ENCODE measurements at regions not wholly inside any gene's neighbourhood (a gene's known extent, or its start where the extent isn't known, plus 50 kb on each side); places are given as distances from the start of the nearest gene placed in this dataset.
A peak's percentile ranks its signal among the peaks of the same experiment; 100 is the strongest.

DNA sequence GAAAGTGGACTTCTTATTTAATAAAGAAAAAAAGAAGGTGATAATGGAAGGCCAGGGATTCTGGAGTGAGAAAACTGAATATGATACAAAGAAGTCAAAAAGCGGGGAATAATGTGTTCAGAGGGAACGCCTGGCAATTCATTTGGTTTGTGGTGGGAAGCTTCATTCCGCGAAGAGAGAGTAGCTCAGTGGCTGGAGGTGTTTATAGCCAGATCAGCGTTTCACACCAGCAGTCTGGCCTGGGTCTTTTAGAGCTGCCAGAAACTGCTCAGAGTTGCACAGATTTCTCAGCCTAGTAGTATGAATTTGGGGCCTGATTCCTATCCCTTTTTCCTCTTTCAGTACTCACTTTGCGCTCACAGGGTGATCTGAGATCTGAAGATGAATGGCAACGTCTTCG lies 67.8 kb upstream of the IPO9 start:
- TF ChIP-seq, protein P1, sequence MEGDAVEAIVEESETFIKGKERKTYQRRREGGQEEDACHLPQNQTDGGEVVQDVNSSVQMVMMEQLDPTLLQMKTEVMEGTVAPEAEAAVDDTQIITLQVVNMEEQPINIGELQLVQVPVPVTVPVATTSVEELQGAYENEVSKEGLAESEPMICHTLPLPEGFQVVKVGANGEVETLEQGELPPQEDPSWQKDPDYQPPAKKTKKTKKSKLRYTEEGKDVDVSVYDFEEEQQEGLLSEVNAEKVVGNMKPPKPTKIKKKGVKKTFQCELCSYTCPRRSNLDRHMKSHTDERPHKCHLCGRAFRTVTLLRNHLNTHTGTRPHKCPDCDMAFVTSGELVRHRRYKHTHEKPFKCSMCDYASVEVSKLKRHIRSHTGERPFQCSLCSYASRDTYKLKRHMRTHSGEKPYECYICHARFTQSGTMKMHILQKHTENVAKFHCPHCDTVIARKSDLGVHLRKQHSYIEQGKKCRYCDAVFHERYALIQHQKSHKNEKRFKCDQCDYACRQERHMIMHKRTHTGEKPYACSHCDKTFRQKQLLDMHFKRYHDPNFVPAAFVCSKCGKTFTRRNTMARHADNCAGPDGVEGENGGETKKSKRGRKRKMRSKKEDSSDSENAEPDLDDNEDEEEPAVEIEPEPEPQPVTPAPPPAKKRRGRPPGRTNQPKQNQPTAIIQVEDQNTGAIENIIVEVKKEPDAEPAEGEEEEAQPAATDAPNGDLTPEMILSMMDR (IDR thresholded peaks at IDR 0.05; ENCODE audit: low read length, missing control alignments) = no peak
- H3K4me3 ChIP-seq (replicated peaks; ENCODE audit: low read depth, low read length) = no peak overlapping the region
- DNase-seq (ENCODE audit: low read depth) = no peak

DNA sequence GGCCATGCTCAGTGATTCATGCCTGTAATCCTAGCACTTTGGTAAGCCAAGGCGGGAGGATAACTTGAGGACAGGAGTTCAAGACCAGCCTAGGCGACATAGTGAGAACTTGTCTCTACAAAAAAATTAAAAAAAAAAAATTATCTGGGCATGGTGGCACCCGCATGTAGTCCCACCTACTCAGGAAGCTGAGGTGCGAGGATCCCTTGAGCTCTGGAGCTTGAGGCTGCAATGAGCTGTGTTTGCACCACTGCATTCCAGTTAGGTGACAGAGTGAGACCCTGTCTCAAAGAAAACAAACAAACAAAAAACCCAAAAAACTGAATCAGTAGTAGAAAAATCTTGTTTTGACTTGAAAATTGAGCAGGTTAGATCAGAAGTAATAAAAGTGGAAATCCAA lies 67.1 kb upstream of the IPO9 start:
- H3K4me3 ChIP-seq (replicated peaks; ENCODE audit: low read depth, low read length) = no peak overlapping the region
- no peak for DNase-seq (ENCODE audit: low read depth)
- TF ChIP-seq, protein P1 (IDR thresholded peaks at IDR 0.05; ENCODE audit: low read length, missing control alignments) = no peak

DNA sequence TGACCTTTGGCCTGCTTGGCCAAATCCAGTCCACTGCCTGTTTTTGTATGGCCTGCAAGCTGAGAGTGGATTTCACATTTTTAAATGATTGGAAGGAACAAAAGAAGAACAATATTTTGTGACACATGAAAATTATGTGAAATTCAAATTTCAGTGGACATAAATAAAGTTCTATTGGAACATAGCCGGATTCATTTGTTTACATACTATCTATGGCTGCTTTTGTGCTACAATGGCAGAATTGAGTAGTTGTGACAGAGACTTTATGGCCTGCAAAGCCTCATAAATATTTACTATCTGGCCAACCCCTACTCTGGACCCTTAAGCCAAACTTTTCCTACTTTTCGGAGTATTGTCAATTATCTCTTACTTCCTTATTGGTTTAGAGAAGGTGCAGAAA lies 66.6 kb upstream of the IPO9 start:
- DNase-seq (ENCODE audit: low read depth) = no peak
- no peak overlapping the region for H3K4me3 ChIP-seq (replicated peaks; ENCODE audit: low read depth, low read length)
- TF ChIP-seq, protein P1 (IDR thresholded peaks at IDR 0.05; ENCODE audit: low read length, missing control alignments) = no peak

DNA sequence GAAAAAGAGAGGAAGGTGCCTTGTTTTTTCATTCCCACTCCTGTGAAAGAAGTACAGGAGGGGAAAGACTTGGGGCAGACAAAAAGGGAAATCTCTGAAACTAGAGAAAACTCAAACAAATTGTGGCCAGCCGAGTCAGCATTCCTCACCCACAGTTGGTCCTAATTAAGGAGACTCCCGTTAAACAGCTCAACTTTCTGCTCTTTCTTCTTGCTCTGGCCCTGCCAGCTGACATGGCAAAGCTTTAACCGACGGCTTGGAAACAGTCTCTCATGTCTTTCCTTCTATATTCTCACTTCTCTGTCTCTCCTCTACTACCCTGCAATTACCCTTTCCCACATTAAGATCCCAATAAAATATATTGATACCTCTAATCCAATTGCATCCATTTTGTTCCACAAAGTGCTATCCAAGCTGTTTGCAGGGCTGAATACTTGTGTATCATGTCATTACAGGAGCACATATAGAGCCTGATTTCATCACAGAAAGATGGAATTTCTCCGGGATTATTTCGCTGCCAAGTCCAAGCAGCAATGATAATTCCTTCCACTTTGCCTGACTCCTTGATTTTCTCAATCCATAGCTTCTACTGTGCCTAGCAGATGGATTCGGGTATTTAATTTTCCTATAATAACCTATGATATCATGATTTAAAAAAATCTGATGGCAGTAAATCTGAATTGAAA lies 65.4 kb upstream of the IPO9 start:
- TF ChIP-seq, protein P1 (IDR thresholded peaks at IDR 0.05; ENCODE audit: low read length, missing control alignments) = no peak
- H3K4me3 ChIP-seq (replicated peaks; ENCODE audit: low read depth, low read length) = no peak overlapping the region
- peak; percentile 51 for DNase-seq (ENCODE audit: low read depth)

DNA sequence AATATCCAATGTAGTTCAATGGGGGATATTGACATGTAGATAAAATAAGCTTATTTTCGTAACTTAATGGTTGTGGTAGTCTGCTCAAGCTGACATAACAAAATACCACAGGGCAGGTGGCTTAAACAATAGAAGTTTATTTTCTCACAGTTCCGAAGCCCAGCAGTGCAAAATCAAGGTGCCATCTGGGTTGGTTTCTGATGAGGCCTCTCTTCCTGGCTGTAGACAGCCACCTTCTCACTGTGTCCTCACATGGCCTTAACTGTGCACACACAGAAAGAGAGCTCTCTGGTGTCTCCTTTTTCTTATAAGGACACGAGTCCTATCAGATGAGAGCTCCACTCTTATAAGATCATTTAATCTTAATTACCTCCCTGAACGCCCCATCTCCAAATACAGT lies 64.8 kb upstream of the IPO9 start:
- TF ChIP-seq, protein P1 (IDR thresholded peaks at IDR 0.05; ENCODE audit: low read length, missing control alignments) = no peak
- H3K4me3 ChIP-seq (replicated peaks; ENCODE audit: low read depth, low read length) = no peak overlapping the region

DNA sequence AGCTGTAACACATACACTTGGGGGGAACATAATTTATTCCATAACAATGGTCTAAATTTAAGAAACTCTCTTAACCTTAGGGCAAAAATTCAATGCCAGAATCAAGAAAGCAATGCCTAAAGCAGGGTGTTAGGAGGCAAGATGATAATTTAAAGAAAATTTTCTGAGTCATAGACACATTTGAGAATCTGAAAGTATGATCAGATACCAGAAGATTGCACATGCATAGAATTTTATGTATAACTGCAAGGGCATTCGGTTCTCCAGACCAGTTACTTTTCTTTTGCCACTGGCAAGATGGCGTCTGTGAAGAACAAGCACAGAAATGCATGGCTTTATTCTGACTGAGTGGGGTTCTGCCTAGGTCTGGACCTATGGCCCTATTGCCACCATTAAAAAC lies 64.4 kb upstream of the IPO9 start:
- no peak for DNase-seq (ENCODE audit: low read depth)
- no peak overlapping the region for H3K4me3 ChIP-seq (replicated peaks; ENCODE audit: low read depth, low read length)
- TF ChIP-seq, protein P1 (IDR thresholded peaks at IDR 0.05; ENCODE audit: low read length, missing control alignments) = no peak

More for the DNA sequence above, 64.8 kb upstream of the IPO9 start:
- DNase-seq (ENCODE audit: low read depth) = no peak
